Fibroblast of lung (primary cell): ENCODE measurements at regions not wholly inside any gene's neighbourhood (a gene's known extent, or its start where the extent isn't known, plus 50 kb on each side); places are given as distances from the start of the nearest gene placed in this dataset.

Experiments
- DNase-seq, 2 donors: peaks; one replicate each; pipeline versions ENCODE4 v3.0.0 to v3.0.0-alpha.2; 2010; ENCODE audit warnings: low read depth in 2 of 2
- H2AFZ ChIP-seq: 2 replicates; pipeline ENCODE4 v1.5.1; 2012; ENCODE audit warnings: low read length, control low read depth, inconsistent platforms
- H3K27ac ChIP-seq: 2 replicates; pipeline ENCODE4 v1.5.1; 2011; ENCODE audit warnings: low read length, control low read depth; ENCODE audit not compliant: insufficient read depth
- H3K27me3 ChIP-seq: 2 replicates; pipeline ENCODE4 v1.5.1; 2011; ENCODE audit warnings: mild to moderate bottlenecking, low read length; ENCODE audit not compliant: control insufficient read depth, insufficient read depth
- H3K36me3 ChIP-seq: 2 replicates; pipeline ENCODE4 v1.5.1; 2011; ENCODE audit warnings: low read length; ENCODE audit not compliant: control insufficient read depth, insufficient read depth
- H3K4me1 ChIP-seq: 2 replicates; pipeline ENCODE4 v1.5.1; 2011; ENCODE audit warnings: low read length; ENCODE audit not compliant: control insufficient read depth, insufficient read depth; ENCODE audit errors: extremely low read depth
- H3K4me2 ChIP-seq: 2 replicates; pipeline ENCODE4 v1.5.1; 2011; ENCODE audit warnings: low read length, control low read depth; ENCODE audit not compliant: insufficient read depth; ENCODE audit errors: extremely low read depth
- H3K4me3 ChIP-seq, 4 experiments: fragments of 200-600 bp in 1 of 4; sonication (generic) in 1 of 4; replicated peaks in 1 of 4; 2 replicates each; pipeline ENCODE4 v1.5.1; 2011 to 2016; ENCODE audit warnings: low read length in 4 of 4, low read depth in 3 of 4, mild to moderate bottlenecking in 3 of 4, control low read depth in 2 of 4, inconsistent platforms in 1 of 4, mixed read lengths in 1 of 4; ENCODE audit not compliant: insufficient read depth in 1 of 4; ENCODE audit errors: control extremely low read depth in 1 of 4
- H3K79me2 ChIP-seq: 2 replicates; pipeline ENCODE4 v1.5.1; 2012; ENCODE audit warnings: mild to moderate bottlenecking, low read length, inconsistent platforms; ENCODE audit not compliant: control insufficient read depth, insufficient read depth
- H3K9ac ChIP-seq: 2 replicates; pipeline ENCODE4 v1.5.1; 2011; ENCODE audit warnings: mild to moderate bottlenecking, low read length, control low read depth; ENCODE audit not compliant: insufficient read depth
- H3K9me3 ChIP-seq: 2 replicates; pipeline ENCODE4 v1.5.1; 2012; ENCODE audit warnings: low read depth, low read length; ENCODE audit not compliant: control insufficient read depth, insufficient read depth
- H4K20me1 ChIP-seq: 2 replicates; pipeline ENCODE4 v1.5.1; 2011; ENCODE audit warnings: low read length; ENCODE audit not compliant: control insufficient read depth, insufficient read depth; ENCODE audit errors: extremely low read depth
- EZH2 ChIP-seq: IDR thresholded peaks from 2 replicates; pipeline ENCODE4 v1.5.1; 2012; ENCODE audit warnings: low read length, control low read depth, mild to moderate bottlenecking; ENCODE audit errors: missing control alignments
- TF ChIP-seq, protein P1 (sequence below), 2 donors: IDR thresholded peaks in 1 of 2; conservative IDR thresholded peaks in 1 of 2; 1 replicate in 1 of 2; 2 replicates in 1 of 2; pipeline ENCODE4 v1.5.1; 2011 to 2012; ENCODE audit warnings: low read length in 2 of 2, control low read depth in 1 of 2, inconsistent platforms in 1 of 2, low read depth in 1 of 2, mild to moderate bottlenecking in 1 of 2

- Histone ChIP-seq H3K9me3 (no peaks in the 10 kb centered on the region), H3K9ac (no peak overlapping the region), H3K4me1 (no peaks in the 10 kb centered on the region), H3K4me3 (no peak overlapping the region), H3K27ac (no peak overlapping the region), H2AFZ (no peak overlapping the region), H3K36me3 (no peaks in the 10 kb centered on the region), H3K4me2 (no peak overlapping the region), H3K79me2 (no peaks in the 10 kb centered on the region), H4K20me1 (no peaks in the 10 kb centered on the region), H3K27me3 (peaks cover 3% of the 10 kb centered on the region)
- no peak for DNase-seq
- TF ChIP-seq, protein P1, sequence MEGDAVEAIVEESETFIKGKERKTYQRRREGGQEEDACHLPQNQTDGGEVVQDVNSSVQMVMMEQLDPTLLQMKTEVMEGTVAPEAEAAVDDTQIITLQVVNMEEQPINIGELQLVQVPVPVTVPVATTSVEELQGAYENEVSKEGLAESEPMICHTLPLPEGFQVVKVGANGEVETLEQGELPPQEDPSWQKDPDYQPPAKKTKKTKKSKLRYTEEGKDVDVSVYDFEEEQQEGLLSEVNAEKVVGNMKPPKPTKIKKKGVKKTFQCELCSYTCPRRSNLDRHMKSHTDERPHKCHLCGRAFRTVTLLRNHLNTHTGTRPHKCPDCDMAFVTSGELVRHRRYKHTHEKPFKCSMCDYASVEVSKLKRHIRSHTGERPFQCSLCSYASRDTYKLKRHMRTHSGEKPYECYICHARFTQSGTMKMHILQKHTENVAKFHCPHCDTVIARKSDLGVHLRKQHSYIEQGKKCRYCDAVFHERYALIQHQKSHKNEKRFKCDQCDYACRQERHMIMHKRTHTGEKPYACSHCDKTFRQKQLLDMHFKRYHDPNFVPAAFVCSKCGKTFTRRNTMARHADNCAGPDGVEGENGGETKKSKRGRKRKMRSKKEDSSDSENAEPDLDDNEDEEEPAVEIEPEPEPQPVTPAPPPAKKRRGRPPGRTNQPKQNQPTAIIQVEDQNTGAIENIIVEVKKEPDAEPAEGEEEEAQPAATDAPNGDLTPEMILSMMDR (conservative IDR thresholded peaks at IDR 0.05 in 1 of 2, IDR thresholded peaks at IDR 0.05 in 1 of 2; ENCODE audit: low read depth in 1 of 2, low read length in 2 of 2), result no peak
- no peak for TF ChIP-seq EZH2
These were observed 68.1 kb downstream of the ACTL7B start for GRCh38 chr9:108787690-108788048.

GRCh38 chr9:108786901-108787689 is 68.7 kb downstream of the ACTL7B start:
- no peak for TF ChIP-seq EZH2
- TF ChIP-seq, protein P1 (conservative IDR thresholded peaks at IDR 0.05 in 1 of 2, IDR thresholded peaks at IDR 0.05 in 1 of 2; ENCODE audit: low read depth in 1 of 2, low read length in 2 of 2), result no peak
- DNase-seq, result peak; percentile 8 to 64

DNA sequence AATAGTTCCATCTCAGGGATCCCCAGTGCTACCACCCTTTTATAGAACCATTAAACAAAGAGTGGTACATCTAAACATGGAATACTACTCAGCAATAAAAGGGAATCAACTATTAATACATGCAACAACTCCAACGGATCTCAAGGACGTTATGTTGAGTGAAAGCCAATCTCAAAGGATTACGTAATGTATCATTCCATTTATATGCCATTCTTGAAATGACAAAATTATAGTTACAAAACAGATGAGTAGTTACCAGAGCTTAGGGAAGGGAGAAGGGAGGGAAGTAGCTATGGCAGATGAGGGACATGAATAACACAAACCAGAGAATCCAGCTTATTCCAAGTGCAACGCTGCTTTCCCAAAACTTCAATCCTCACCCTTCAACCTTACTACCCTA is 69.5 kb downstream of the ACTL7B start:
- Histone ChIP-seq H3K9ac (no peak overlapping the region), H3K4me2 (no peak overlapping the region), H3K4me1 (no peaks in the 10 kb centered on the region), H3K9me3 (no peaks in the 10 kb centered on the region), H3K4me3 (no peak overlapping the region), H3K27ac (no peak overlapping the region), H3K27me3 (peaks cover 3% of the 10 kb centered on the region), H2AFZ (no peak overlapping the region), H4K20me1 (no peaks in the 10 kb centered on the region), H3K79me2 (no peaks in the 10 kb centered on the region), H3K36me3 (no peaks in the 10 kb centered on the region)
- no peak for DNase-seq
- no peak for TF ChIP-seq EZH2
- TF ChIP-seq, protein P1 (conservative IDR thresholded peaks at IDR 0.05 in 1 of 2, IDR thresholded peaks at IDR 0.05 in 1 of 2; ENCODE audit: low read depth in 1 of 2, low read length in 2 of 2), result no peak

More at GRCh38 chr9:108786901-108787689, 68.7 kb downstream of the ACTL7B start:
- H3K27ac ChIP-seq, result no peak overlapping the region
- no peaks in the 10 kb centered on the region for H3K79me2 ChIP-seq
- H3K4me3 ChIP-seq, result no peak overlapping the region
- no peaks in the 10 kb centered on the region for H3K9me3 ChIP-seq
- no peaks in the 10 kb centered on the region for H3K36me3 ChIP-seq
- no peaks in the 10 kb centered on the region for H4K20me1 ChIP-seq
- H3K4me2 ChIP-seq, result no peak overlapping the region
- no peak overlapping the region for H2AFZ ChIP-seq
- no peak overlapping the region for H3K9ac ChIP-seq
- H3K4me1 ChIP-seq, result no peaks in the 10 kb centered on the region
- H3K27me3 ChIP-seq, result peaks cover 3% of the 10 kb centered on the region
